ENCODE measurements at regions not wholly inside any gene's neighbourhood (a gene's known extent, or its start where the extent isn't known, plus 50 kb on each side); places are given as distances from the start of the nearest gene placed in this dataset.
A peak's percentile ranks its signal among the peaks of the same experiment; 100 is the strongest.

GRCh38 chr2:15720561-15721307 is 129.1 kb downstream of the DDX1 start:
- DNase-seq: no peak

GRCh38 chr2:15721411-15722067 is 129.9 kb downstream of the DDX1 start:
- DNase-seq: no peak

DNA sequence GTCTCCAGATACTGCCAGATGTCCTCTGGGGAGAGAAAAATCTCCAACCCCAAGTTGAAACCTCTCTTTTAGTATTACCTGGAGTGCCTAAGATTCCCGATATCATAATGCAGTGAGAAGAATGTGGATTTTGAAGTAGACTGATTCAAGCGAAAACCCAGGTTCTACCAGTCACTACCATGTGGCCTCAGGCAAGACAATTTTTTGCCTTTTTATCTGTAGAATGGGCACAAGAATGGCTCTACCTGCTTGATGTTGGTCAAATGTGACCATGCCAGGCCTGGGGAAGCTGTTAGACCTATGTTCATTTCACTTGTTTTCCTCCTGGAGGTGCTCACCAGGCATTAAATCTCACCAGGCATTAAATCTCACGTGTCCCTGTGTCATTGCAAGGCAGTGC is 131.3 kb downstream of the DDX1 start:
- no peak for DNase-seq

DNA sequence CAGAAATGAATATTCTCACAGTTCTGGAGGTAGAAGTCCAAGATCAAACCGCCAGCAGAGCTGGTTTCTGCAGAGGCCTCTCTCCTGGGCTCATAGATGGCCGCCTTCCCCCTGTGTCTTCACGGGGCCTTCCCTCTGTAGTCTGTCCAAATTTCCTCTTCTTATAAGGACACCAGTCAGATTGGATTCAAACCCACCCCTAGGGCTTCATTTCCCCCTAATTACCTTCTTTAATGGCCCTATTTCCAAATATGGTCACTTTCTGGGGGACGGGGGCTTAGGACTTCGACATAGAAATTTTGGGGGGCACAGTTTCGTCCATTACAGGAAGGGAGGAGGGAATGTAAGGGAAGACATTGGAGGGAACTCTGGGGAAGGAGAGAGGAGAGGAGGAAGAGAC is 132.6 kb downstream of the DDX1 start:
- DNase-seq: no peak

DNA sequence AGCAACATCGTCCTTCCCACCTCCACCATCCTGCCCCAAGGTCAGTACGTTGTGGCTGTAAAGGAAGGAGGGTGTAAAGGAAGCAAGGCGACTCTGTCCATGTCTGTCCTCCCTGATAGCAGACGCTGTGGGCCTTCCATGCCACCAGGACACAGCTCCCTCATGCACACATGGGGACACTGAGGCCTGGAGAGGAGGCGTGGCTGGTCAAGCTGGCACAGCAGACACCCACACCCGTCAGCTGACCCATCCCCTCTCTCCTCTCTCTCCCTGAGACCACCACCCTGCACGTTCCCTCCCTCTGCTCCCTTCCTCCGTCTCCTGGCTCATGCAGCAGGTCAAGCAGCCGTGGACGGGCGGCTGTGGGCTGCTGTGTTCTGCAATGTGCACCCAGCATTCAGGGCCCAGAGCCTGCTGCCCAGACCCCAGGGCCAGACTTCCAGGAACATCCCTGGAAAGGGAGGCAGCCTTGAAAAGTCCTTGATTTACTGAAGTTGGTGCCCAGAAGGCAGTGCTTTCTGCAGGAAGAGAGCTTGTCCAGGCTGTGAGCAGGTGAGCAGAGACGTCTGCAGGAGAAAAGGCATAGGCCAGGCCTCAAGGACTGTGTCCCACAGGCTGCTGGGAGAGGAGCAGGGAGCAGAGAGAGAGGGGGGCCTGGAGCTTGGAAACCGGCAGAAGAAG is 133.6 kb downstream of the DDX1 start:
- DNase-seq: no peak

DNA sequence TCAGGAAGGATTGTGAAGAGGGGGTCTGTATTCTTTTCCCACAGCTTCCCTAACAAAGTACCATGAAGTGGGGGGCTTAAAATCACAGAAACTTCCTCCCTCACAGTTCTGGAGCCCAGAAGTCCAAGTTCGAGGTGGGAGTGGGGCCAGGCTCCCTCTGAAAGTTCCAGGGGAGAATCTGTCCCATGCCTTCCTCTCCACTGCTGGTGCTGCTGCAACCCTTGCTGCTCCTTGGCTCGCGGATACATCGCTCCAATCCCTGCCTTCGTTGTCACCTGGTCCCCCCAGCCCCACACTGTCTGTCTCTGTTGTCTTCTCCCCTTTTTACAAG is 134.1 kb downstream of the DDX1 start:
- no peak for DNase-seq

GRCh38 chr2:15726321-15727057 is 134.8 kb downstream of the DDX1 start:
- DNase-seq: no peak

DNA sequence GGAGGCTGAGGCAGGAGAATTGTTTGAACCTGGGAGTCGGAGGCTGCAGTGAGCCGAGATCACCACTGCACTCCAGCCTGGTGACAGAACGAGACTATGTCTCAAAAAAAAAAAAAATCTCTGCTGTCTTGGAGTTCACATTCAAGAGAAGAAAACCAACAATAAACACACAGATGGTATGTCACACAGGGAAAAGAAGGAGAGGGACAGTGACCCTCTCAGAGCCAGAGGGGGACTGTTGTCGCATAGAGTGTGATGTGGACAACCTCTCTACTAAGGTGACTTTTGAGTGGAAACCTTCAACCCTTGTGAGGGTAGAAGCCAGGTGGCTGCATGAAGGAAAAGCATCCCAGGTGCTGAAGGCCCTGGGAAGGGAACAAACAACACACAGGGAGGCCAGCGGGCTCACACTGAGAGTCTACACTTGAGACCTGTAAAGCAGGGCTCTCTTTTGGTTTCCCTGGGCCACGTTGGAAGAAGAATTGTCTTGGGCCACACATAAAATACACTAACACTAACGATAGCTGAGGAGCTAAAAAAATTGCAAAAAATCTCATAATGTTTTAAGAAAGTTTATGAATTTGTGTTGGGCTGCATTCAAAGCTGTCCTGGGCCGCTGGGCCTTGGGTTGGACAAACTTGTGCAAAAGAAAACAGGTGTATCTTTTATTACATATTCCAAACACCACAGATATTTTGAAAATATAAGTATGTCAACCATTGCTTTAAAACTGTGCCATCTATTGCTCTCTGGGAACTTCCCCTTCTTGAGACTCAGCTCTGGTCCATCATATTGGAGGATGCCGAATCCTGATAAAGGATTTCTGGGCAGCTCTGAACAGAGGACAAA is 136.0 kb downstream of the DDX1 start:
- no peak for DNase-seq

DNA sequence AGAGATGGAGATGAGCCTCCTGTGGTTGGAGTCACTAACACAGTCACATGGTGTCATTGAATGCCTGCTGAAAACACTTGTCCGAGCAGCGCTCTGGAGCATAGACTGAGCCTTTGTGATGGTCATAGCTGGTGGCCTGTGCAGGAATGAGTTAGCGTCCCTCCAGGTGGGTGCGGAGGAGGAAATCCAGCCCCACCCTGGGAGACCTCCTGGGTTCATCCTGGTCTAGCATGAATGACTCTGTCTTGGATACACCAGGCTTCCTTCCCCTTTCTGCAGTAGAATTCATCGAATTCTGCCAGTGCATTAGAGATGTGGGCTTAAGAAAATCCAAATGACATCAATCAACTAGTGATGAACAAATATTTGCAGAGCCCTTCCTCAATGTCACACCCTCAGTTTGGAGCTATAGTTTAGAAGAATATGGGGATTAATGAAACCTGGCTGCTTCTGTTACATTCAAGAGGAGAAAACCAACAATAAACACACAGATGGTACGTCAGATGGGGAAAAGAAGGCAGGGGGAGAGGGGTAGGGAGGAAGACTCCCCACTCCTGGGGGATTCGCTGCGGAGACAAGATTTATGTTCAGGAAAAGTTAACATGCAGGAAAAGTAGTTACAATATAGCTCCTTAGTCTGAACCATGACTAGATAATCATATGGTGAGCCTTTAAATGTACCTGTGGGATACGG is 136.7 kb downstream of the DDX1 start:
- no peak for DNase-seq

DNA sequence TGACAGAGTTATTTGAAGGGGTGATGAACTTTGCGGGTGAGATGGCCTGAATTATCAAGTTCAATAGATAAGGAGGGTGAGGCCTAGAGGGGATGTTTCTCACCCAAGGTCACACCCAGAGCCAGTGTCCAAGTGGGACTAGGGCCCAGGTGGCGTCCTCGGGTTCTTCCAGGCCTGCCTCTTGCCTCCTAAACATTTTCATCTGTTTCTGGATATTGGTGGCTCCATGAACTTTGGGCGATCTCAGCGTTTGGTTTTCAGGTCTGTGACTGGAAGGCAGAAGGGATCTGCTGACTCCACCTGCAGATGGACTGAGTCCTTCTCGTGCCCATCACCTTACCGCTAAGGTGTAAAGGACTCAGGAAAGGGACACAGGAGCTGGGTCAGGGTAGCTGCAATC is 137.3 kb downstream of the DDX1 start:
- DNase-seq: no peak

DNA sequence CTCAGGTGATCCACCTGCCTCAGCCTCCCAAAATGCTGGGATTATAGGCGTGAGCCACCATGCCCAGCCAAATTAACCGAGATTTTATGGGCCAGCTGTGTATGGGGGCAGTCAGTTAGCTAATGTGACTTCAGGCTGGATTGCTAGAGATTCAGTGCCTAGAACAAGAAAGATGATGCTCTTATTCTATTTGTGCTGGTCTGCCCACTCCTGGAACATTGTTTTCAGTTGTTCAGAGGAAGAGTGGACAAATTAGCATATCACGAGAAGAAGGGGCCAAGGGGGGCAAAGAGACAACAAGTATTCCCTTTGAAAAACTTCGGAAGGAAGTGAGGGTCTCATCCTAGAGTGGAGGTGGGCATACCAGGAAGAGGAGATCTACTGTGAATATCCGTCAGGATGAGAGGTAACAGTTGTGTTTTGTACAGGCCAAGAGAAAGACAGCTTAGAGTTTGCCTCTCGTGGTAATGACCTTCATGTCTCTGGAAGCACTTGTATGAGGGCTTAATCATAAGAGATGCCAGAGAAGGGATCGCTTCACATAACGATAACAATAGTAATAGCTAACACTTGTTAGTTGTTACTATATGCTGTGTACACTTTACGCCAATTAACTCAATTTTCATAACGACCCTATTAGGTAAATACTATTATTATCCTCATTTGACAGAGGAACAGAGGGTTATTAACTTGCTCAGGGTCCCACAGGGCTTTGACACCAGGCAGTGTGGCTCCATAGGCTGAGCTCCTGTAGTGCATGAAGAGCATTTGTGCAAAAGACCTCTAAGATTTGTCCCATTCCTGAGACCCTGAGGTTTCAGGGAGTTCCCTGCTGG is 138.3 kb downstream of the DDX1 start:
- DNase-seq: no peak

- DNase-seq: peak; percentile 91
Measured at GRCh38 chr2:15730545-15731212, 139.0 kb downstream of the DDX1 start.

DNA sequence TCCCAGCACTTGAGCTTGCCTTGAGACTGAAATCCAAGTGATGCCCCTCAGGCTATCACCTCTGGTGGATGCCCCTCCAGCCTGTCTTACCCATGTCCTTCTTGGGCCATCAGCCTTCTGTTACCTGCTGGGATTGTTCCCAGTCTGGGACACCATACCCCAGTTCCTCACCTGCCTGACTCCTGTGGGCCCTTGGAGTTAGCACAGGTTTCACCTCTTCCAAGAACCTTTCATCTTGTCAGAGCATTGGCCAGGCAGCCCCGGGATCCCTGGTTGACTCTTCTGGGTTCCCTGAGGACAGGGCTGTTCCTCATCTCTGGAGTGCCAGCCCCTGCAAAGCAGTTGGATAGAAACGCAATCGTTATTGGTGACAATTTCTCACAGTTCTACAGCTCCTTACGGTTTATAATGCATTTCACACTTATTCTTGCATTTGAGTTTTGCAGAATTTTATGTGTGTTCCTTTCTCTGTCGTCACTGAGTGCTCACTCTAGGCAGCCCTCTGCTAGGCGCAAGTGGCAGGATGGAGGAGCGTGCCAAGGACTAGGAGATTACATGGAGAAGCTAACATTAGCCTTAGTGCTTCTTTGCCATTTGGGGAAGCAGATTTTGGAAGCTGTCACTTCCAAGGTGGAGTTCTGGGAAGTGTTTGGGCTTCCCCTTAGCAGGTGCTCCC is 139.7 kb downstream of the DDX1 start:
- DNase-seq: no peak

- DNase-seq: no peak
Measured at GRCh38 chr2:15731889-15732271, 140.2 kb downstream of the DDX1 start.

- DNase-seq: no peak
Measured at GRCh38 chr2:15732341-15733077, 140.8 kb downstream of the DDX1 start.

GRCh38 chr2:15733867-15734673 is 142.4 kb downstream of the DDX1 start:
- no peak for DNase-seq

DNA sequence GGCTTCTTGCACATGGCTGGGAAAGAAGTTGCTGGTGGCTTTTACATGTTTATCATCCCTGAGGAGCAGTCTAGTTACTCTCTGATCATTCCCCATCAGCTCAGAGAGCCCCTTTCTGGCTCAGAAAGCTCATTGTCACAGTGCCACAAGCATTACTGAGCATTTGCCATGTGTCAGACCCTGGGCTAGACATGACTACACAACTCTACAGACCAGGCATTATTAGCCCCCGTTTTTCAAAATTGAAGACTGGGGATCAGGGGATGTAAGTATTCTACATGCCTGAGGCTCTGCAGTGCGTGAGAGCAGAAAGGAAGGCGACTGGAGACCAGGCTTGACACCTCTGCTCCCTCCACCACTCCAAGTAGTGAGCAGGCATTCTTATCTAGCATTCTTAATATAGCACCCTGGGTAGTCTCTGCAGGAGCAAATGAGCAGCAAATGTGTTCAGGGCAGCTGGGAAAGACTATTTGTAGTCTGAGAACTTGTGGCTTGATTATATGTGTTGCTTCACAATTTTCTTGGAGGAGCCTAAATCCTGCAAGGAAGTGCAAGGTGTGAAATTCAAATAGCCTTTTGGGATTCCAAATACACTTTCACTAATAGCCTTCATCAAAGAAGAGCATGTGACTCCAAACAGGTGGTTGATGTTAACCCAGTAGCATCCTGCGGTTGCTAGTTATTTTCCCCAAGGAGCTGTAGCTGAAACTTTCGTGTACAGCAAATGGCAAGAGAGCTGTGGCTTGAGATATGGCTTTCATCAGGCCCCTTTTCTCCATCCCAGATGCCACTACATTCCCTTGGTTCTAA is 143.2 kb downstream of the DDX1 start:
- DNase-seq: no peak

Measured in right forelimb (tissue), 1 donor.